Ovary (tissue), 7 donors: ENCODE measurements at regions not wholly inside any gene's neighbourhood (a gene's known extent, or its start where the extent isn't known, plus 50 kb on each side); places are given as distances from the start of the nearest gene placed in this dataset.

Experiments used
- DNase-seq, 5 donors: peaks; one replicate each; pipeline ENCODE4 v3.0.0-alpha.2; 2019 to 2020
- H3K27ac ChIP-seq, 2 donors: fragments of 200-600 bp; one replicate each; pipeline versions ENCODE4 v1.5.1 to v1.8.0; 2019 to 2022
- H3K27me3 ChIP-seq: fragments of 200-600 bp; one replicate; pipeline ENCODE4 v1.8.0; 2022
- H3K36me3 ChIP-seq: fragments of 200-600 bp; sonication (generic); one replicate; pipeline ENCODE4 v1.5.1; 2019
- H3K4me1 ChIP-seq: one replicate; pipeline ENCODE4 v1.8.1; 2013; ENCODE audit warnings: mild to moderate bottlenecking, moderate library complexity; ENCODE audit not compliant: insufficient read depth
- H3K4me3 ChIP-seq: fragments of 200-600 bp; sonication (generic); one replicate; pipeline ENCODE4 v1.5.1; 2017
- H3K9me3 ChIP-seq, 2 donors: fragments of 200-600 bp in 1 of 2; sonication (generic) in 1 of 2; one replicate each; pipeline versions ENCODE4 v1.5.1 to v1.8.1; 2013 to 2019; ENCODE audit warnings: mild to moderate bottlenecking in 1 of 2, moderate library complexity in 1 of 2
- CTCF ChIP-seq, 3 donors: fragments of 450-650 bp in 2 of 3; fragments of 200-600 bp in 1 of 3; IDR thresholded peaks; one replicate each; pipeline versions ENCODE4 v1.5.1 to v1.8.0; 2016 to 2022; ENCODE audit warnings: antibody characterized with exemption in 3 of 3, mild to moderate bottlenecking in 1 of 3
- EP300 ChIP-seq: sonication (generic); formaldehyde crosslinking; IDR thresholded peaks from one replicate; pipeline ENCODE4 v1.6.1; 2017; ENCODE audit warnings: antibody characterized with exemption
- POLR2A ChIP-seq: fragments of 450-650 bp; IDR thresholded peaks from one replicate; pipeline ENCODE4 v1.6.1; 2017; ENCODE audit warnings: antibody characterized with exemption, mild to moderate bottlenecking, moderate library complexity
- WGBS, 3 donors: extraction: QIAGEN DNeasy Blood & Tissue Kit in 1 of 3; methylation state at CpG; one replicate each; pipeline versions ENCODE4 v1.1.5 to v1.1.7; 2013 to 2017; 5-methylcytosine and 5-hydroxymethylcytosine counted together
- intact Hi-C, 4 donors: fragments of 100-400 bp; cut with DNase I; formaldehyde crosslinking; loops; one replicate each; pipeline versions ENCODE4 v1.11.0 to v1.15.1; 2022 to 2023
- donor health status: DM: no; HTN: no; CAD: no; lungs with moderate emphysema.
- donor health status: DM: no; HTN: no; CAD: no.
- donor health status: Bipolar disorder and iron deficiency.
- donor health status: DM: no; HTN: no; CAD: no.
- donor health status: DM: yes; HTN: yes; CAD: no.

GRCh38 chr6:126091466-126091865, 105.1 kb downstream of the TRMT11 start:
- Histone ChIP-seq H3K27me3 (no peaks in the 10 kb centered on the region), H3K36me3 (no peaks in the 10 kb centered on the region), H3K4me3 (no peak overlapping the region), H3K27ac (no peak overlapping the region), H3K4me1 (no peaks in the 10 kb centered on the region), H3K9me3 (no peaks in the 10 kb centered on the region)
- 88 to 98% (median 92%) methylated on average over 6 of the region's 6 CpGs for WGBS, 3 donors
- TF ChIP-seq CTCF (IDR thresholded peaks at IDR 0.05) (no peak), EP300 (no peak), POLR2A (no peak)
- no peak for DNase-seq
- intact Hi-C loops, result no loop called here

- TF ChIP-seq POLR2A (no peak), EP300 (no peak), CTCF (IDR thresholded peaks at IDR 0.05) (no peak)
- H3K9me3 ChIP-seq, result no peaks in the 10 kb centered on the region
- no peak overlapping the region for H3K4me3 ChIP-seq
- H3K27ac ChIP-seq, result no peak overlapping the region
- no peaks in the 10 kb centered on the region for H3K27me3 ChIP-seq
- WGBS, 3 donors, result 50 to 80% (median 57%) methylated on average over 2 of the region's 2 CpGs
- intact Hi-C loops, result no loop called here
- DNase-seq, result no peak
- no peaks in the 10 kb centered on the region for H3K4me1 ChIP-seq
- H3K36me3 ChIP-seq, result no peaks in the 10 kb centered on the region
These were observed 106.8 kb downstream of the TRMT11 start for GRCh38 chr6:126093108-126093507.

GRCh38 chr6:126094411-126094810, 108.1 kb downstream of the TRMT11 start:
- no peak for DNase-seq
- 89 to 97% (median 96%) methylated on average over 4 of the region's 4 CpGs for WGBS, 3 donors
- H3K27ac ChIP-seq, result no peak overlapping the region
- H3K4me1 ChIP-seq, result no peaks in the 10 kb centered on the region
- no peaks in the 10 kb centered on the region for H3K9me3 ChIP-seq
- H3K4me3 ChIP-seq, result no peak overlapping the region
- no peaks in the 10 kb centered on the region for H3K36me3 ChIP-seq
- intact Hi-C loops, result no loop called here
- no peaks in the 10 kb centered on the region for H3K27me3 ChIP-seq
- TF ChIP-seq EP300 (no peak), CTCF (IDR thresholded peaks at IDR 0.05) (no peak), POLR2A (no peak)

GRCh38 chr6:126100386-126100785, 114.0 kb downstream of the TRMT11 start:
- no peaks in the 10 kb centered on the region for H3K36me3 ChIP-seq
- no peaks in the 10 kb centered on the region for H3K9me3 ChIP-seq
- DNase-seq, result no peak
- no peak overlapping the region for H3K27ac ChIP-seq
- no peak overlapping the region for H3K4me3 ChIP-seq
- intact Hi-C loops, result no loop called here
- H3K27me3 ChIP-seq, result no peaks in the 10 kb centered on the region
- TF ChIP-seq EP300 (no peak), CTCF (IDR thresholded peaks at IDR 0.05) (no peak), POLR2A (no peak)
- 93 to 95% (median 93%) methylated on average over 4 of the region's 4 CpGs for WGBS, 3 donors
- no peaks in the 10 kb centered on the region for H3K4me1 ChIP-seq

GRCh38 chr6:126102358-126102757, 116.0 kb downstream of the TRMT11 start:
- 87 to 88% (median 87%) methylated on average over 5 of the region's 5 CpGs for WGBS, 3 donors
- intact Hi-C loops, result no loop called here
- H3K4me1 ChIP-seq, result no peaks in the 10 kb centered on the region
- no peaks in the 10 kb centered on the region for H3K36me3 ChIP-seq
- no peak overlapping the region for H3K27ac ChIP-seq
- no peak for DNase-seq
- no peaks in the 10 kb centered on the region for H3K27me3 ChIP-seq
- TF ChIP-seq EP300 (no peak), CTCF (IDR thresholded peaks at IDR 0.05) (no peak), POLR2A (no peak)
- H3K9me3 ChIP-seq, result no peaks in the 10 kb centered on the region
- no peak overlapping the region for H3K4me3 ChIP-seq
